Activated T-cell treated with anti-CD3 and anti-CD28 coated beads, Interleukin-2, amount 50 U/mL, for 72 hours (primary cell): ENCODE measurements at regions not wholly inside any gene's neighbourhood (a gene's known extent, or its start where the extent isn't known, plus 50 kb on each side); places are given as distances from the start of the nearest gene placed in this dataset.
"Not testable (repeated sequence)": the region's sequence is repeated elsewhere in the genome, so short reads cannot be mapped to it uniquely, and the experiment has no call there.

ENCODE experiments used
- ATAC-seq, 2 donors: fragments of 150-1000 bp; cut with Tn5 transposase; replicated peaks in 1 of 2; 2 replicates each; pipeline ENCODE4 v1.10.0; 2021; ENCODE audit warnings: moderate library complexity in 2 of 2, mild to moderate bottlenecking in 1 of 2
- DNase-seq, 2 donors: peaks; one replicate each; pipeline ENCODE4 v3.0.0; 2021 to 2022; ENCODE audit warnings: mixed read lengths in 1 of 2
- H3K27ac Mint-ChIP-seq: one replicate; pipeline ENCODE4 v1.8.0; 2022; ENCODE audit warnings: mild to moderate bottlenecking, moderate library complexity, mixed read lengths
- H3K27me3 Mint-ChIP-seq: one replicate; pipeline ENCODE4 v1.8.0; 2022; ENCODE audit warnings: low read depth, mixed read lengths
- H3K36me3 Mint-ChIP-seq, 2 donors: one replicate each; pipeline ENCODE4 v1.8.0; 2022; ENCODE audit warnings: mixed read lengths in 2 of 2, mild to moderate bottlenecking in 1 of 2; ENCODE audit not compliant: insufficient read depth in 2 of 2
- H3K4me1 Mint-ChIP-seq: one replicate; pipeline ENCODE4 v1.8.0; 2022; ENCODE audit warnings: low read depth, mixed read lengths
- H3K4me3 Mint-ChIP-seq, 2 donors: one replicate each; pipeline ENCODE4 v1.8.0; 2022; ENCODE audit warnings: mild to moderate bottlenecking in 2 of 2, mixed read lengths in 2 of 2, moderate library complexity in 2 of 2
- H3K9me3 Mint-ChIP-seq, 2 donors: one replicate each; pipeline ENCODE4 v1.8.0; 2022; ENCODE audit warnings: mixed read lengths in 2 of 2

DNA sequence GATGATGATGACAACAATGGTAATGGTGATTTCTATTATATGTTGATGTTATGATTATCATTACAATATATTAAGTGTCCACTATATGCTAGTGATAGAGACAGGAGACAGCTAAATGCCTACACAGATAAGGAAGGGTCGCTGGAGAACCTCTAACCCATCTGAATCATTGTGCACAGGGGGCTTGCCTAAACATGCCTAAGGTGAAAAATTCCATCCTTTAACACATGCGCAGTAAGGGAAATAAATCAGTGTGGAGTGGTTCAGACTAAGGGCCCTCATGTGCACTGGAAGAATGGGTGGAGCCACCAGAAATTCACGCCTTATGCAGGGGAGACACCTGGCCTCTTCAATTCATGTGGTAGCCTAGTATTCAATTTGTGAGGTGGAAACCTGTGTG, 120.4 kb downstream of the TPBG start:
- Mint-ChIP-seq H3K27ac (no peak overlapping the region), H3K36me3 (peaks cover 0 to 1% of the 10 kb centered on the region in 2 donors), H3K27me3 (no peaks in the 10 kb centered on the region), H3K9me3 (peaks cover 5% of the 10 kb centered on the region in 2 donors), H3K4me1 (no peaks in the 10 kb centered on the region), H3K4me3 (no peak overlapping the region)
- DNase-seq (no peak), ATAC-seq (no peak)

DNA sequence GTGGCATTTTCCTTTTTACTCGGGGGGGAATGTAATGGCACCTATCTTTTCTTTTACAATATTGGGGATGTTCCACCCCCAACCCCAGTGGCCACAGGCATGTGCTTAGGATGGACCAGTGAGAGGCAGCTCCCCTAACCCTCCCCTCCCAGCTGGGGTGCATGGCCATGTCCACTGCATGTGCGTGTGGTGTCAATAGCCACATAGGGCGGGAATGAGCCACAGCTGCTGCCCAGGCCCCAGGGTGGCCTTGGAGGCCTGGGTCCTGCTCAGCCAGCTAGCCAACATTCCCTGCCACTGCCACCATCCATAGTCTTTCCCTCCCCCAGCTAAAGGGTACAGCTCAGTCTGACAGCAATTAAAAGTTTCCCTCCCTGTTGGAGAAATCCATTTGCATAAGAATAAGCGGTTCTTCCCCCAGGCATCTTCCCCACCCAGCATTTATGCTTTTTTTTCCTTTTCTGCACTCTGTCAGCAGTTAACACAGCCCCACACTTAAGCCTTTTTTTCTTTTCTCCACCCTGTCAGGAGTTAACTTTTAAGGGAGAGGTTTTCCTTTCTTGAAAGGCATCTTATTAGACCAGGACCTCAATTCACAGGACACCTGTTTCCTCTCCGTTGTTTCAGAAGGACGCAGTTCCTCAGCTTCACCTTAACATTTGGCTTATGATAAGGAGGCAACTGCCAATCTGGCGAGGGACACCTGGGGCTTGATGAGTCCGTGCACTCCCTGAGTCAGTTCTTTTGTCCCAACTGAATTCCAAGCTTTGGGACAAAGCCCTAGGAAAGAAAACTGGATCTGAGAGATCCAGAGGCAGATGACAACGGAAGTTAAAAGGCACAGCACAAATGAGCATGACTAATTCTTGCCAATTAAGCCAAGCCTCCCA, 121.4 kb downstream of the TPBG start:
- Mint-ChIP-seq H3K4me1 (no peaks in the 10 kb centered on the region), H3K27ac (no peak overlapping the region)
- ATAC-seq, result no peak

DNA sequence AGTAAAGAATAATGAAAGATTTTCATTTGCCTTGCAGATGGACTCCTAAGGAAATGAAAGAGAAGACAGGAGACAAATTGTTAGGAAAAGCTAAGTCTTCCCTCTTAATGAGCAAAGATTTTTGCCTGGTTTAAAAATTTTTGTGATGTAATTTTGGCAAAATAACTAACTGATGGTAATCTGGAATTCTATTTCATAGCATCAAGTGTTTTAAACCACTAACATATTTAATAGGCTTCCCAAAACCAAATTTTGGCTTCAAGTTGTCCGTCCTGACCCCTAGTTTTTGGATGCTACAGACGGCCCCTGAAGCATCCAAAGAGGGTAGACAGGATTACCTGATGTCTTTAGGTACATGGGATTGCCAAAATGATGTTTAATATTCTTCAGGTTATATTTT, 124.3 kb downstream of the TPBG start:
- Mint-ChIP-seq H3K36me3 (peaks cover 0 to 1% of the 10 kb centered on the region in 2 donors), H3K27me3 (no peaks in the 10 kb centered on the region), H3K4me3 (no peak overlapping the region), H3K9me3 (peaks cover 4 to 7% of the 10 kb centered on the region in 2 donors), H3K4me1 (no peaks in the 10 kb centered on the region), H3K27ac (no peak overlapping the region)
- DNase-seq (no peak), ATAC-seq (no peak)

More for the DNA sequence above, 121.4 kb downstream of the TPBG start:
- Mint-ChIP-seq H3K27me3 (no peaks in the 10 kb centered on the region), H3K9me3 (peaks cover 5 to 6% of the 10 kb centered on the region in 2 donors), H3K36me3 (peaks cover 0 to 1% of the 10 kb centered on the region in 2 donors), H3K4me3 (no peak overlapping the region)
- no peak for DNase-seq

DNA sequence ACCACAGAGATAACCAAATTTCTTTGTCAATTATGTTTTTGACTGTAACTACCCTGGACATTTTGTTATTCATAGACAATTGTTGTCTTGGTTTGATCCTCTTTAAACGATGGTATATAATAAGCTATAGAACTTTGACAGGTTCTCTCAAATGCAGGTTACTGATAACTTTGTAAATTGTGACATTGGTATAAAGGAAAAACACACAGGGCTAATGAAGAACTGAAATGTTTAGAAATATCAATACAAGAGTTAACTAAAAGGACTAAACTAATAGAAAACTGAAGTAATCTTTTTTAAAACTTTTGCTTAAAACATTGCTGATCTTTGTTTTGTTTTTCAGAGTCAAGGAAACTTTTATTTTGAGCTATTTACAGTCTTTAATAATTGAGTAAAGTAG, 124.8 kb downstream of the TPBG start:
- Mint-ChIP-seq H3K4me1 (no peaks in the 10 kb centered on the region), H3K36me3 (peaks cover 0 to 1% of the 10 kb centered on the region in 2 donors), H3K4me3 (no peak overlapping the region), H3K27me3 (no peaks in the 10 kb centered on the region), H3K9me3 (peaks cover 4 to 8% of the 10 kb centered on the region in 2 donors), H3K27ac (no peak overlapping the region)
- no peak for DNase-seq
- no peak for ATAC-seq

DNA sequence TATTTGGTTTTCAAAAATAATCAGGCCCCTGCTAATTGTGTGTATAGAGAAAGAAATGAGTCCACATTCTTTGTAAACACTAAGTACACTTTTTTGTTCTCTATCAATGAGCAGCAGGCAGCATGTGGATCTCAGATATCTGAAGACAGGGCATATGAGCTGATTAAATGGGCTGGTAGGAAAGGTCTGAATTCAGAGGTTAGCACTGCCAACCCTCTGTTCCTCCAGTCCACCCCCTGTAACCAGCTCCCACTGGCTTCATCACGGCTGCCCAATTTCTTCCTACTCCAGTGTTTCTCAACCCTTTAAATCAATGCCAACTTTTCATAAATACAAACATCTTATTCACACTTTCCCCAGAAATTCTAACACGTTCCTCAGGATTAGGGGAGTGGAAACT, 128.5 kb downstream of the TPBG start:
- H3K27me3 Mint-ChIP-seq, result no peaks in the 10 kb centered on the region
- no peaks in the 10 kb centered on the region for H3K36me3 Mint-ChIP-seq
- no peaks in the 10 kb centered on the region for H3K4me1 Mint-ChIP-seq
- H3K27ac Mint-ChIP-seq, result no peak overlapping the region
- peaks cover 0 to 5% of the 10 kb centered on the region in 2 donors for H3K9me3 Mint-ChIP-seq
- ATAC-seq, result no peak
- no peak overlapping the region for H3K4me3 Mint-ChIP-seq
- no peak for DNase-seq

DNA sequence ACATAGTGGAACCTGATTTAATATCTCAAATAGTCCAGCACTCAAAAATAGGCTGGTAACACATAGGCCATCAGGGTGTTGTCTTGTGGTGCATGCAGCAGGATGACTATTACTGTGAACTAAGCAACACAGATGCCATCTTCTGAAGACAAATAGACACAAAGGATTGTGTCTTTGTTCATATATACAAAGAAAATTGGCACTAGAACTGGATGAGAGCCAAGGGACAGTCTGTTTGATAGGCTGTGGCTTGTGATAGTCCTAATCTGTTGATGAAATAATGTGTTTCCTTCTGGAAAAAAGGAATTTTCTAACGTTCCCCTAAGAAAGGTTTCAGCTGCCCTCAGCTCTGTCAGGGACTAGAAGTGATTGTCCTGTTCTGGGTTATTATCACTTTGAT, 129.8 kb downstream of the TPBG start:
- DNase-seq (no peak), ATAC-seq (no peak)
- H3K27ac Mint-ChIP-seq, result no peak overlapping the region
- H3K27me3 Mint-ChIP-seq, result no peaks in the 10 kb centered on the region
- no peaks in the 10 kb centered on the region for H3K4me1 Mint-ChIP-seq
- H3K36me3 Mint-ChIP-seq, result no peaks in the 10 kb centered on the region
- H3K4me3 Mint-ChIP-seq, result no peak overlapping the region
- H3K9me3 Mint-ChIP-seq, result peaks cover 0 to 5% of the 10 kb centered on the region in 2 donors

DNA sequence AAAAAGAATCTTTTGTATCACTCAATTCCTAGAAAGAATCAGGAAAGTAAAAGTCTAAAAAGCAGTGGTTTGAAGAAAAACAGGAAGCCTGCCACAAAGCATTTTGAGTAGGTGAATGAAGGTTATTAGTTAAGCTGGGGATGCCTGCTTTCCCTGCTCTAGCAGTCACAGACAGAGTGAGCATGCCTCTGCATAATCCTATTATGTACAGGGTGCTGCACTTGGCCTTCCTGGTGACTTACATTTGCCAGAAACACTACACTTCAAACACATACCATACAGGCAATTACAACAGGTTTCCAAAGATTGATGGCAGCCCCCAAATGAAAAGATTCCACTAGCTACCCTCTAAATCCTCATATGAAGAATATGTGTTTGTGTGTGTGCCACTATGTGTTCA, 130.8 kb downstream of the TPBG start:
- Mint-ChIP-seq H3K4me3 (no peak overlapping the region), H3K27ac (no peak overlapping the region), H3K4me1 (no peaks in the 10 kb centered on the region), H3K9me3 (peaks cover 0 to 5% of the 10 kb centered on the region in 2 donors), H3K36me3 (no peaks in the 10 kb centered on the region), H3K27me3 (no peaks in the 10 kb centered on the region)
- ATAC-seq, result no peak
- no peak for DNase-seq

DNA sequence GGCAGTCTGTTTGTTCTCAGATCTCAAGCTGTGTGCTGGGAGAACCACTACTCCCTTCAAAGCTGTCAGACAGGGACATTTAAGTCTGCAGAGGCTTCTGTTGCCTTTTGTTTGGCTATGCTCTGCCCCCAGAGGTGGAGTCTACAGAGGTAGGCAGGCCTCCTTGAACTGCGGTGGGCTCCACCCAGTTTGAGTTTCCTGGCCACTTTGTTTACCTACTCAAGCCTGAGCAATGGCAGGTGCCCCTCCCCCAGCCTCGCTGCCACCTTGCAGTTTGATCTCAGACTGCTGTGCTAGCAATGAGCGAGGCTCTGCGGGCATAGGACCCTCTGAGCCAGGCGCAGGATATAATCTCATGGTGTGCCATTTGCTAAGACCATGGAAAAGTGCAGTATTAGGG, 138.3 kb downstream of the TPBG start:
- not testable (repeated sequence) for H3K9me3 Mint-ChIP-seq, DNase-seq, H3K36me3 Mint-ChIP-seq, ATAC-seq, H3K4me1 Mint-ChIP-seq, H3K27me3 Mint-ChIP-seq, H3K27ac Mint-ChIP-seq, H3K4me3 Mint-ChIP-seq

DNA sequence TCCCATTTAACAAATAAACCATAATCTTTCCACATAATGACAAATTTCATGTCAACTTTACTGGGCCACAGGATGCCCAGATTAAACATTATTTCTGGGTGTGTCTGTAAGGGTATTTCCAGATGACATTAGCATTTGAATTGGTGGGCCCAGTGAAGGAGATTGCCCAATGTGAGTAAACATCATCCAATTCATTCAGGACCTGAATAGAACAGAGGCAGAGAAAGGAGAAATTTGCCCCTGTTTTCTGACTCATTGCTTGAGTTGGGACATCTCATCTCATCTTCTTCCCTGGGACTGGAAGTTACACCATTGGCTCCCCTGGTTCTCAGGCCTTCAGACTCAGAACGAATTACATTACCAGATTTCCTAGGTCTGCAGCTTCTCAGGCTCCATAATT, 142.9 kb downstream of the TPBG start:
- Mint-ChIP-seq H3K4me3 (no peak overlapping the region), H3K4me1 (no peaks in the 10 kb centered on the region)
- ATAC-seq, result no peak

DNA sequence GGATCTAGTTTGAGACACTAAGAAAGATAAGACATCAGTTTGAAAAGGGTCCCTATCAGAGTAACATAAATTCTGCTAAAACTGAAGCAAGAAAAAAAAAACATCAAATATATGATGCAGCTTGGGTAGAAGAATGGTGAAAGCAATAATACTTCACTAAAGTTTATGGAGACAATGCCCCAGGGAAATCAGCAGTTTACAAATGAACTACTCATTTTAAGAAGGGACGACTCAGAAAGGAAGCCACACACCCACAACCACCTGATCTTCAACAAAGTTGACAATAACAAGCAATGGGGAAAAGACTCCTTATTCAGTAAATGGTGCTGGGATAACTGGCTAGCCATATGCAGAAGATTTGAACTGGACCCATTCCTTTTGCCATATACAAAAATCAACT, 143.5 kb downstream of the TPBG start:
- no peaks in the 10 kb centered on the region for H3K4me1 Mint-ChIP-seq
- ATAC-seq, result no peak

More for the DNA sequence above, 142.9 kb downstream of the TPBG start:
- no peaks in the 10 kb centered on the region for H3K9me3 Mint-ChIP-seq
- DNase-seq, result no peak
- H3K36me3 Mint-ChIP-seq, result no peaks in the 10 kb centered on the region
- no peak overlapping the region for H3K27ac Mint-ChIP-seq
- no peaks in the 10 kb centered on the region for H3K27me3 Mint-ChIP-seq

DNA sequence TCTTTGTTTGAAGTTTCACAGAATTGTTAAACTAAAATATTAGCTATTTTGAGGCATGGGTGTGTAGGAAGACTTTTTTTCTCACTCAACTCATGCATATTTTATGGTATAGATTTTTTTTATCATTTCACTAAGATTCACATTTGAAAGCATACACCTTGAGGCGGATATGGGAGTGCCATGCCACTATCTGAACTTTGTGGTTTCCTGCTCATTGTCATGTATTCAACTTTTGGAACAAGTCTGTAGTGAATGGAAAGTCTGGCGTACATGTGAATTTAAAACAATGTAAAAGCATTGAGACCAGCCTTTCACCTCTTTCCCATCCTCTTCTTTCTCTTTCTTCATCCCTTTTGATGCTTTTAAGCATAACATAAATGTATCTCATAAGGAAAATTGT, 147.9 kb downstream of the TPBG start:
- ATAC-seq, result no peak
- H3K4me1 Mint-ChIP-seq, result no peaks in the 10 kb centered on the region
- H3K9me3 Mint-ChIP-seq, result peaks cover 5 to 7% of the 10 kb centered on the region in 2 donors
- peaks cover 0 to 2% of the 10 kb centered on the region in 2 donors for H3K36me3 Mint-ChIP-seq
- H3K27me3 Mint-ChIP-seq, result no peaks in the 10 kb centered on the region
- no peak overlapping the region for H3K4me3 Mint-ChIP-seq
- no peak for DNase-seq
- H3K27ac Mint-ChIP-seq, result no peak overlapping the region

More for the DNA sequence above, 143.5 kb downstream of the TPBG start:
- Mint-ChIP-seq H3K27me3 (no peaks in the 10 kb centered on the region), H3K27ac (no peak overlapping the region), H3K36me3 (no peaks in the 10 kb centered on the region), H3K9me3 (no peaks in the 10 kb centered on the region), H3K4me3 (no peak overlapping the region)
- no peak for DNase-seq

DNA sequence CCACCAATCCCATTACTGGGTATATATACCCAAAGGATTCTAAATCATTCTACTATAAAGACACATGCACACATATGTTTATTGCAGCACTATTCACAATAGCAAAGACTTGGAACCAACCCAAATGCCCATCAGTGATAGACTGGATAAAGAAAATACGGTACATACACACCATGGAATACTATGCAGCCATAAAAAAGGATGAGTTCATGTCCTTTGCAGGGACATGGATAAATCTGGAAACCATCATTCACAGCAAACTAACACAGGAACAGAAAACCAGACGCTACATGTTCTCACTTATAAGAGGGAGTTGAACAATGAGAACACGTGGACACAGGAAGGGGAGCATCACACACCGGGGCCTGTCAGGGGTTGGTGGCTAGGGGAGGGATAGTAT, 154.3 kb downstream of the TPBG start:
- H3K27me3 Mint-ChIP-seq, H3K4me1 Mint-ChIP-seq, ATAC-seq, DNase-seq, H3K27ac Mint-ChIP-seq, H3K36me3 Mint-ChIP-seq, H3K4me3 Mint-ChIP-seq: not testable (repeated sequence)
- peaks cover 8 to 11% of the 10 kb centered on the region in 2 donors for H3K9me3 Mint-ChIP-seq

DNA sequence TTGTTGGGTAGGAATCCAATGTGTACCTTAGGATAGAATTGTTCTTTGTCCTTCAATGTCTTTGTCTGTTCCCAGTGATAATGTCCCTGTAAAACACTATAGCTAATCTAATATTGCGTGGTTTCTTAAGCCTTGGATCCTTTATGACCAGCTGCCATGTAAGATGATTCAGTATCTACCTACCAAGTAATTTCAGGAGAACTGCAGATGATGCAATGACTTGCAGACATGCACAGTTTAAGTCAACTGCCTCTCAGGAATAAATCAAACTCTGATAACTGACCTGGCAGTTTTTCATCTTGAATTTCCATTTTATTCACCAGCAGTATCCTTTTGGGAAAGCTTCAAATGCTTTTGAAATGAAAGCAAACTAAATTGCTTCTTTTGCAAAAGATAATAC, 157.8 kb downstream of the TPBG start:
- Mint-ChIP-seq H3K36me3 (no peaks in the 10 kb centered on the region), H3K9me3 (peaks cover 3 to 6% of the 10 kb centered on the region in 2 donors), H3K27me3 (no peaks in the 10 kb centered on the region), H3K27ac (no peak overlapping the region), H3K4me1 (no peaks in the 10 kb centered on the region), H3K4me3 (no peak overlapping the region)
- no peak for DNase-seq
- ATAC-seq, result peak in 1 of 2 donors; percentile 50

DNA sequence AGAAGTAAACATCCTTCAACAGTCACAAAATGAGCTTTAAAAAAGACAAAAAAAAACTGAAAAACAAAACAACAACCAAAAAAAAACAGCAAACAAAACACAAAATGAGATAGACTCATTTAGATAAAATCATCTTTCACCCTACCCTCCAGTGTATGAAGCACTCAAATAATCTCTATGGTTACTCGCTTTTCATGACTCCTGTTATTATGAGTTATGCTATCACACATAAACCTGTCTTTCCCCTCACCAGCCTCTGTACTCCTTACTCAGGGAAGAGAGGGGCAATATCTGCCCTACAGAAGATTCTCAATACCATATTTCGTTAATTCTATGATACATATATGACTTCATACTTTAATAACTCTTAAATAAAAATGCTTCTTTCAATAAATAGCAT, 158.2 kb downstream of the TPBG start:
- H3K36me3 Mint-ChIP-seq, result no peaks in the 10 kb centered on the region
- no peak overlapping the region for H3K27ac Mint-ChIP-seq
- no peaks in the 10 kb centered on the region for H3K27me3 Mint-ChIP-seq
- DNase-seq, result no peak
- no peak overlapping the region for H3K4me3 Mint-ChIP-seq
- H3K4me1 Mint-ChIP-seq, result no peaks in the 10 kb centered on the region
- ATAC-seq, result no peak
- H3K9me3 Mint-ChIP-seq, result peaks cover 3 to 6% of the 10 kb centered on the region in 2 donors
